ENCODE measurements at regions not wholly inside any gene's neighbourhood (a gene's known extent, or its start where the extent isn't known, plus 50 kb on each side); places are given as distances from the start of the nearest gene placed in this dataset.
"Not testable (repeated sequence)": the region's sequence is repeated elsewhere in the genome, so short reads cannot be mapped to it uniquely, and the experiment has no call there.

- DNase-seq: no peak
Observed at GRCh38 chr4:171353535-171353934, 459.7 kb upstream of the GALNTL6 start.

- DNase-seq: no peak
Observed at GRCh38 chr4:171348090-171348489, 465.1 kb upstream of the GALNTL6 start.

- DNase-seq: no peak
Observed at GRCh38 chr4:171342646-171343045, 470.6 kb upstream of the GALNTL6 start.

- no peak for DNase-seq
Observed at GRCh38 chr4:171340258-171340657, 472.9 kb upstream of the GALNTL6 start.

GRCh38 chr4:171334549-171334948 is 478.7 kb upstream of the GALNTL6 start:
- no peak for DNase-seq

DNA sequence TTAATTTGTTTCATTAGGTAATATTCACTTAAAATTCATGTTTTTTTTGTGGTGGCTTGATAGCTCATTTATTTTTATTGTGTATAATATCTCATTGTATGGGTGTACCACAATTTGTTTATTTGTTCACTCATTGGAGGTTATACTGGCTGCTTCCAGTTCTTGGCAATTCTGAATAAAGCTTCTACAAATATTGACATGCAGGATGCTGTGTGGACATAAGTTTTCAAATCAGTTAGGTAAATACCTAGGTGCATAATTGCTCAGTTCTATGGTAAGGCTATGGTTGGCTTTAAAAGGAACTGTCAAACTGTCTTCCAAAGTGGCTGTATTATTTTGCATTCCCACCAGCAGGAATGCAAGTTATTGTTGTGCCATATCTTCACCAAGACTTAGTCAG is 504.5 kb upstream of the GALNTL6 start:
- DNase-seq: no peak

DNA sequence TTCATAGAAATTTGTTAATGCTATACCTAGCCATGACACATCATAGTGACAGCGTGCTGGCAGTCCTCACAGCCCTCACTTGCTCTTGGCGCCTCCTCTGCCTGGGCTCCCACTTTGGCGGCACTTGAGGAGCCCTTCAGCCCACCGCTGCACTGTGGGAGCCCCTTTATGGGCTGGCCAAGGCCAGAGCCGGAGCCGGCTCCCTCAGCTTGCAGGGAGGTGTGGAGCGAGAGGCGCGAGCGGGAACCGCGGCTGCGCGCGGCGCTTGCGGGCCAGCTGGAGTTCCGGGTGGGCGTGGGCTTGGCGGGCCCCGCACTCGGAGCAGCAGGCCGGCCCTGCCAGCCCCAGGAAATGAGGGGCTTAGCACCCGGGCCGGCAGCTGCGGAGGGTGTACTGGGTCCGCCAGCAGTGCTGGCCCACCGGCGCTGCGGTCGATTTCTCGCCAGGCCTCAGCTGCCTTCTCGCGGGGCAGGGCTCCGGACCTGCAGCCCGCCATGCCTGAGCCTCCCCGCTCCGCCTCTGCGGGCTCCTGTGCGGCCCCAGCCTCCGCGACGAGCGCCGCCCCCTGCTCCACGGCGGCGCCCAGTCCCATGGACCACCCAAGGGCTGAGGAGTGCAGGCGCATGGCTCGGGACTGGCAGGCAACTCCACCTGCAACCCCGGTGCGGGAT is 515.0 kb upstream of the GALNTL6 start:
- not testable (repeated sequence) for DNase-seq

- no peak for DNase-seq
Observed at GRCh38 chr4:171288816-171289432, 524.3 kb upstream of the GALNTL6 start.

- DNase-seq: no peak
Observed at GRCh38 chr4:171281359-171281758, 531.8 kb upstream of the GALNTL6 start.

DNA sequence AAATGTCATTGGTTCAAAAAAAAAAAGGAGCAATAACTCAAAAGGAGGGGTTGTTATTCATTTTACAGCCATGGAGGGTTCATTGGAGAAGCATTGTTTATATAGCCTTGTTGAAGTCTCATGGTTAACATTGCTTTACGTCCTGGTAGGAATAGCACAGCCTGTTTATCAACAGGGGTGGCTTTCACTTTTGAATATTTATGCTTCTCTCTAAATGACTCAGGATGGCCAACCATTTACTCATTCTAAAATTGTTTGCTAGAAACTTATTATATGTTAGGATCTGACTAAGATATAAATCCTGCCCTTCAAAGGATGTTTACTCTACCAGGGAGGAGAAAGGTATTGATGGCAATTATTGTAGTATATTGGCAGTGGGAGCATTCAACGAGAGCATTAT is 534.1 kb upstream of the GALNTL6 start:
- DNase-seq: no peak

GRCh38 chr4:171266671-171267070 is 546.5 kb upstream of the GALNTL6 start:
- no peak for DNase-seq

GRCh38 chr4:171265190-171265818 is 547.9 kb upstream of the GALNTL6 start:
- DNase-seq: no peak

- no peak for DNase-seq
Observed at GRCh38 chr4:171256223-171256622, 557.0 kb upstream of the GALNTL6 start.

GRCh38 chr4:171246948-171247347 is 566.3 kb upstream of the GALNTL6 start:
- DNase-seq: no peak

DNA sequence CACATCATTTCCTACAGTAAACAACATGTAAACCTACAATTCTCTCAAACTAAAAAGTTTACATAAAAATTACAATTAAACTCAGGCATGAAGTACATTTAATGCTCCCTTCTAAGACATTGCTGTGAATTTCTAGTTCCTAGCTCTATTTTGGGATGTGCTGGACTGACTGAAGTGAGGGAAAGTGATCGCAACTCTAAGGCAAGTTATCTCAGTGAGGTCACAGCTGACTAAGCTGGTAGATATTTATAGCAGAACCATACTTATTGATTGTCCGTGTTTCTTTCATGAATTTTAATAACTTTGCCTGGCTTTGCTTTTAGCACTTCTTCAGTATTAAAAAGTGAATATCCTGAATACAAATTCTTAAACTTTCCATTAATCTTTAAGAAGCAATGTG is 570.4 kb upstream of the GALNTL6 start:
- no peak for DNase-seq

DNA sequence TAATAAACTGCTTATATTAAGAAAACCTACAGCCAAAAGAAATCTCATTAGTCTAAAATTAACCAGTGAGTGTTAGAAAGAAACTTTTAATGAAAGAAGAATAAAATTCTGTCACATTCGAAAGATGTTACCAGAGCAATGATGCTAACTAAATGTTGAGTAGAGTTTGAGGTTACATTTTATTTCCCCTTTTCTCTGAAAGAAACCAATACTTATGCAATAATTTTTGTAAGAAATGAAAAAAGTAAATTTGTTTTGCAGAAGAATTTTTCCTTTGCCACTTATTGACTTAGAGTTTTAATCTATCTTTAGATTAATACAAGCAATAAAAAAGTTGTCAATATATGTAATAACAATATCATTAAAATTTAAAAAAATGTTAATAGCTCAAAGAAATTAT is 574.0 kb upstream of the GALNTL6 start:
- DNase-seq: no peak

DNA sequence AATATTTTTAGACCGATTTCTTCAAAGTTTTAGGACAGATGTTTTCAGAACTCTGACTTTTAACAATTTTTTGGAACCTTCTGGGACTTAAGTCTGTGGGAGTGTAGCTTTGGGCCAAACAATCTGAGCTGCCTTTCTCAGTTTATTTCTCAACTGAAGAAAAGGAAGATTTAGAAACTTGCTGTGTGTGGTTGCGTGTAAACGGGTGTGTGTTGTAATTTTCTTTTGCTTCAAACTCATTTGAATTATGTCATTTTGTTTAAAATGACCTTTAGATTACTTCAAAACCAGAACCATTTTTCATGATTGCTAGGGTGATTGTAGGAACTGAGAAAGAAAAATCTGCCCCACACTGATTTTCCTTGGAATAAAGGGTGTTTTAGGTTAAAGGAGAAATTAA is 577.7 kb upstream of the GALNTL6 start:
- no peak for DNase-seq

GRCh38 chr4:171229354-171229753 is 583.9 kb upstream of the GALNTL6 start:
- DNase-seq: not testable (repeated sequence)

DNA sequence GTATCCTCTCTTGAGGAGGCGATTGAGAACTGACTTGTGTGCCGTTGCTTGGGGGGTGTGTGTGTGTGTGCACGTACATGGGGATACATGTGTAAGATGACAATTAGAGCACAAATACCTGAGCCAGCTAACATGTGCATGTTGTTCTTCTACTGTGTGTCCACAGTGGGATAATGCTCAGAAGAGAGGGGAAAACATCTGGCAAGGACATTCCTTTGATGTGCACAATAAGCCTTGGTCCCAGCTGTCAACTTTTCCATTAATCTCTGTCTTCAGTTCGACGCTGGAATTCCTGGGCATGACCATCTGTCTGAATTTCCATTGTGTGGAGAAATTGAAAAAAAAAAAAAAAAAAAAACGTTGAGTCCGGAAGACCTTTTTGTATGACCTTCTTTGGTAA is 592.0 kb upstream of the GALNTL6 start:
- DNase-seq: no peak

GRCh38 chr4:171203425-171203824 is 609.8 kb upstream of the GALNTL6 start:
- no peak for DNase-seq

DNA sequence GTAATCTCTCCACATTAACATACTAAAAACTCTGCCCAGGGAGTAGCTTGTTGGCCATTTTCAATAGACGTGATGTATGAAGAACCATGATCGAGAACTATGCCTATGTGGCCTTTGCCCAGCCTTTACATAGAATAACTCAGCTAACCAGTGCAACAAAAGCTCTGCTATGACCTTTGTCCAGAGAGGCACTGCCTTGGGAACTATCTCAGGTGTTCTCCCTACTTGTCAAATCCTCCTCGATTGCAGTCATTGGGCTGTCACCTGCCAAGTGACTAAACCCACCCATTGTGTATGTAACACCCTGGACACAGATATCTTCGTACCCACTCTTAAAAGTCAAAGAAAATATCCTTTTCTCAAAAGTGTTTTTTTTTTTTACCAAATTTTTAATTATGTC is 610.3 kb upstream of the GALNTL6 start:
- no peak for DNase-seq

DNA sequence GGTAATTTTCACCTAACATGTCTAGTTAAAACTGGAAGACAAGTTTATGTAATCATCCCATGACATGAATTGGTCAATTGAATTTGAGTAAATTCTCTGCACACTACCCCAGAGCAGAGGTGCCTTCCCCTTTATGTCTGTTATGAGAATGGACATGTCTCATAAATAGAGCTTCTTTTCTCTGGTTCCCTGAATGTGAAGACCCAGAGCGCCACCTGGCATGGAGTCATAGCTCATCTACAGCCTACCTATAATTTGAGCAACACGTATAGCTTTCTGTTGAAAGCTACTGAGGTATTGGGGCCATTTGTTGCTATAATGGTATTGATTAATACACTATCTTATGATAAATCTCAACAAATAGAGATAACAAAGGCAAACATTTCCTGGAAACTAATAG is 626.5 kb upstream of the GALNTL6 start:
- no peak for DNase-seq

GRCh38 chr4:171181090-171181489 is 632.1 kb upstream of the GALNTL6 start:
- no peak for DNase-seq
